HCT116 (cell line): ENCODE measurements at regions not wholly inside any gene's neighbourhood (a gene's known extent, or its start where the extent isn't known, plus 50 kb on each side); places are given as distances from the start of the nearest gene placed in this dataset.
A peak's percentile ranks its signal among the peaks of the same experiment; 100 is the strongest.

Experiments used
- ATAC-seq: fragments of 200-7000 bp; cut with Tn5 transposase; 2 replicates; pipeline ENCODE4 v1.9.1; 2020; ENCODE audit warnings: mild to moderate bottlenecking, moderate library complexity
- BruUV-seq: library from RNA; stranded (reverse); fragments of 400-500 nt; replicated peaks from 2 replicates; lab custom pipeline; 2021; lab: Mats Ljungman, UMichigan
- CTCF ChIA-PET: fragments of 300-600 bp; sonication (Branson Sonifier 250); formaldehyde crosslinking; loops from one replicate; lab custom pipeline; 2021; ENCODE audit warnings: antibody characterized with exemption; lab: Charles Lee
- POLR2A ChIA-PET: fragments of 300-600, 350-600 bp; sonication (Branson Sonifier 250); formaldehyde crosslinking; loops from one replicate; lab custom pipeline; 2021; ENCODE audit warnings: antibody characterized with exemption; lab: Charles Lee
- RAD21 ChIA-PET, 2 experiments: fragments of 300-600 bp; sonication (Branson Sonifier 250); formaldehyde crosslinking; loops; one replicate each; lab custom pipeline; 2023; ENCODE audit warnings: low total read pairs in 2 of 2; ENCODE audit not compliant: uncharacterized antibody in 2 of 2, unreplicated experiment in 2 of 2, low non-redundant PET in 1 of 2; lab: Charles Lee
- DNase-seq: peaks from one replicate; pipeline ENCODE4 v3.0.0-alpha.2; 2010; ENCODE audit warnings: low read depth, low spot score
- H2AFZ ChIP-seq: fragments of 200-600 bp; shearing (Covaris generic), sonication (generic); 2 replicates; pipeline ENCODE4 v1.6.1; 2017; ENCODE audit warnings: low read depth, mixed run types, mixed read lengths, antibody characterized with exemption, low read length; ENCODE audit not compliant: poor library complexity, severe bottlenecking
- H3K27ac ChIP-seq: 2 replicates; pipeline ENCODE4 v1.5.1; 2012; ENCODE audit warnings: low read depth, low read length
- H3K27me3 ChIP-seq: fragments of 200-600 bp; sonication (generic); 2 replicates; pipeline ENCODE4 v1.6.1; 2016; ENCODE audit warnings: mixed run types, low read length, mixed read lengths; ENCODE audit not compliant: insufficient read depth
- H3K36me3 ChIP-seq, 2 experiments: fragments of 200-500 bp in 1 of 2; fragments of 200-600 bp in 1 of 2; sonication (Bioruptor generic) in 1 of 2; sonication (generic) in 1 of 2; 2 replicates each; pipeline versions ENCODE4 v1.5.1 to v1.6.1; 2014 to 2016; ENCODE audit warnings: low read length in 2 of 2, inconsistent platforms in 1 of 2, mixed read lengths in 1 of 2, mixed run types in 1 of 2; ENCODE audit not compliant: insufficient read depth in 2 of 2, control insufficient read depth in 1 of 2
- H3K4me1 ChIP-seq, 2 experiments: fragments of 200-600 bp in 1 of 2; sonication (generic) in 1 of 2; 2 replicates each; pipeline versions ENCODE4 v1.5.1 to v1.6.1; 2012 to 2017; ENCODE audit warnings: low read length in 2 of 2, inconsistent platforms in 1 of 2, mild to moderate bottlenecking in 1 of 2, mixed read lengths in 1 of 2, mixed run types in 1 of 2, moderate library complexity in 1 of 2; ENCODE audit not compliant: insufficient read depth in 2 of 2, control insufficient read depth in 1 of 2
- H3K4me2 ChIP-seq: fragments of 200-600 bp; sonication (generic); 2 replicates; pipeline ENCODE4 v1.6.1; 2017; ENCODE audit warnings: mixed run types, low read length, mixed read lengths
- H3K4me3 ChIP-seq, 2 experiments: fragments of 200-600 bp in 1 of 2; sonication (generic) in 1 of 2; replicated peaks in 1 of 2; 2 replicates each; pipeline ENCODE4 v1.5.1; 2011 to 2016; ENCODE audit warnings: low read length in 2 of 2, control low read depth in 1 of 2, low read depth in 1 of 2, mild to moderate bottlenecking in 1 of 2, mixed read lengths in 1 of 2, mixed run types in 1 of 2
- H3K79me2 ChIP-seq: fragments of 200-600 bp; sonication (generic); 2 replicates; pipeline ENCODE4 v1.6.1; 2017; ENCODE audit warnings: mild to moderate bottlenecking, mixed run types, low read length, moderate library complexity, mixed read lengths; ENCODE audit not compliant: insufficient read depth
- H3K9ac ChIP-seq: fragments of 200-600 bp; sonication (generic); 2 replicates; pipeline ENCODE4 v1.6.1; 2016; ENCODE audit warnings: low read length, mixed read lengths
- H3K9me2 ChIP-seq: fragments of 200-600 bp; sonication (generic), shearing (Covaris generic); 2 replicates; pipeline ENCODE4 v1.6.1; 2017; ENCODE audit warnings: mixed run types, mild to moderate bottlenecking, moderate library complexity; ENCODE audit not compliant: insufficient read depth
- H3K9me3 ChIP-seq, 2 experiments: fragments of 200-500 bp in 1 of 2; fragments of 200-600 bp in 1 of 2; sonication (Bioruptor generic) in 1 of 2; sonication (generic) in 1 of 2; 2 replicates each; pipeline ENCODE4 v1.6.1; 2014 to 2017; ENCODE audit warnings: low read length in 2 of 2, mixed read lengths in 2 of 2, inconsistent platforms in 1 of 2, low read depth in 1 of 2, mild to moderate bottlenecking in 1 of 2, mixed run types in 1 of 2, moderate library complexity in 1 of 2; ENCODE audit not compliant: control insufficient read depth in 1 of 2, insufficient read depth in 1 of 2
- H4K20me1 ChIP-seq: fragments of 200-600 bp; sonication (generic), shearing (Covaris generic); 2 replicates; pipeline ENCODE4 v1.6.1; 2017; ENCODE audit warnings: mixed run types, mild to moderate bottlenecking, moderate library complexity; ENCODE audit not compliant: insufficient read depth
- ATF3 ChIP-seq: IDR thresholded peaks from 2 replicates; pipeline ENCODE4 v1.6.1; 2012
- CTCF ChIP-seq, 3 experiments: fragments of 200-600 bp in 1 of 3; sonication (generic) in 1 of 3; IDR thresholded peaks in 2 of 3; conservative IDR thresholded peaks in 1 of 3; 2 replicates each; pipeline ENCODE4 v1.5.1; 2012 to 2017; ENCODE audit warnings: low read depth in 2 of 3, low read length in 2 of 3, antibody characterized with exemption in 1 of 3, borderline replicate concordance in 1 of 3, control low read depth in 1 of 3, mild to moderate bottlenecking in 1 of 3, mixed read lengths in 1 of 3, mixed run types in 1 of 3, moderate library complexity in 1 of 3; ENCODE audit not compliant: insufficient read depth in 1 of 3
- EZH2 ChIP-seq: fragments of 200-600 bp; sonication (generic); IDR thresholded peaks from 2 replicates; pipeline ENCODE4 v1.6.1; 2017; ENCODE audit warnings: antibody characterized with exemption, mixed run types
- EZH2phosphoT487 ChIP-seq: fragments of 200-600 bp; IDR thresholded peaks from 2 replicates; pipeline ENCODE4 v1.6.1; 2018; ENCODE audit warnings: antibody characterized with exemption, borderline replicate concordance
- MAX ChIP-seq: IDR thresholded peaks from 2 replicates; pipeline ENCODE4 v1.6.1; 2012
- RAD21 ChIP-seq: IDR thresholded peaks from 2 replicates; pipeline ENCODE4 v1.6.1; 2012; ENCODE audit warnings: low read depth, mild to moderate bottlenecking
- SIN3A ChIP-seq: IDR thresholded peaks from 2 replicates; pipeline ENCODE4 v1.6.1; 2012; ENCODE audit warnings: low read depth
- SRF ChIP-seq: IDR thresholded peaks from 2 replicates; pipeline ENCODE4 v1.6.1; 2012; ENCODE audit warnings: low read depth
- ZFX ChIP-seq: fragments of 450-650 bp; IDR thresholded peaks from 2 replicates; pipeline ENCODE4 v1.6.1; 2017
- intact Hi-C: fragments of 100-400 bp; cut with micrococcal nuclease; formaldehyde crosslinking; loops from 2 replicates; pipeline ENCODE4 v1.10.0; 2022

DNA sequence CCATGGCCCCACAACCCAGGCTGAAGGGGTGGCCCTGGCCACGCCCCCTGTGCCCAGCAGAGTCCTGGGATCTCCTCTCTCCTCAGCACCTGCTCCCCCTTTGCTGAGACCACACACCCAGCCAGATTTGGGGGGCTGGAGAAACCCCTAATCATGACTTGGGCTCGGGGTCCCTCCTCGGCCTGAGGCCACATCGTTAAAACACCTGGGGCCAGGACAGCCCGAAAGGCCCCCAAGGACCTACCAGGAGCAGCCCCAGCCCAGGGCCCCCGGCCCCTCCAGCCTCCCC lies 116.7 kb downstream of the FAM53A start:
- ATAC-seq = no peak
- H3K4me1 ChIP-seq = peaks cover 13 to 25% of the 10 kb centered on the region in 2 experiments
- H3K9me3 ChIP-seq = no peaks in the 10 kb centered on the region
- H3K9me2 ChIP-seq = no peaks in the 10 kb centered on the region
- POLR2A ChIA-PET = no interaction called here
- no peak overlapping the region for H2AFZ ChIP-seq
- H3K4me3 ChIP-seq = no peak overlapping the region
- intact Hi-C loops = no loop called here
- no peaks in the 10 kb centered on the region for H3K79me2 ChIP-seq
- no peak overlapping the region for H3K27ac ChIP-seq
- DNase-seq = no peak
- H3K27me3 ChIP-seq = no peaks in the 10 kb centered on the region
- TF ChIP-seq MAX (no peak), ATF3 (no peak), ZFX (no peak)
- TF ChIP-seq, all 23 proteins: peak for 0
- Histone ChIP-seq H3K9ac (0 out of 2 replicates have a peak overlapping the region, but pooled peaks have one; percentile 48), H3K4me2 (no peak overlapping the region), H4K20me1 (no peaks in the 10 kb centered on the region), H3K36me3 (no peaks in the 10 kb centered on the region)
- CTCF ChIA-PET = no interaction called here
- no TSS peak for BruUV-seq
- RAD21 ChIA-PET = no interaction called here

- ATAC-seq (peak; percentile 24), DNase-seq (no peak)
- peak overlapping the region; percentile 48; the same call in 1 of the 2 replicates for H3K9ac ChIP-seq
- H3K36me3 ChIP-seq = no peaks in the 10 kb centered on the region
- H3K27me3 ChIP-seq = no peaks in the 10 kb centered on the region
- no TSS peak for BruUV-seq
- no peak overlapping the region for H3K4me3 ChIP-seq
- TF ChIP-seq MAX (no peak), CTCF (IDR thresholded peaks at IDR 0.05 in 2 of 3, conservative IDR thresholded peaks at IDR 0.05 in 1 of 3; ENCODE audit: borderline replicate concordance in 1 of 3, insufficient read depth in 1 of 3, low read depth in 2 of 3, low read length in 2 of 3) (no peak), EZH2 (no peak), SIN3A (no peak), ZFX (no peak), RAD21 (no peak), EZH2phosphoT487 (no peak), ATF3 (no peak), SRF (no peak)
- RAD21 ChIA-PET = no interaction called here
- POLR2A ChIA-PET = interaction anchor here (0.8 kb wide), 1 partner anchor 18 kb away, joined by 3 read pairs; no protein-coding TSS in a partner anchor
- peaks cover 13 to 25% of the 10 kb centered on the region in 2 experiments for H3K4me1 ChIP-seq
- no peaks in the 10 kb centered on the region for H3K9me3 ChIP-seq
- CTCF ChIA-PET = interaction anchor here (0.8 kb wide), 1 partner anchor 18 kb away, joined by 5 read pairs; no protein-coding TSS in a partner anchor
- peak overlapping the region; percentile 36; the same call in 1 of the 2 replicates for H3K27ac ChIP-seq
- H3K9me2 ChIP-seq = no peaks in the 10 kb centered on the region
- H3K4me2 ChIP-seq = peak overlapping the region; percentile 60
- H3K79me2 ChIP-seq = no peaks in the 10 kb centered on the region
- intact Hi-C loops = no loop called here
- H2AFZ ChIP-seq = no peak overlapping the region
- no peaks in the 10 kb centered on the region for H4K20me1 ChIP-seq
Observed at GRCh38 chr4:1566838-1567518, 117.1 kb downstream of the FAM53A start.
